Osteoblast (primary cell): ENCODE measurements at regions not wholly inside any gene's neighbourhood (a gene's known extent, or its start where the extent isn't known, plus 50 kb on each side); places are given as distances from the start of the nearest gene placed in this dataset.

Experiments
- DNase-seq: peaks from one replicate; pipeline ENCODE4 v3.0.0; 2011; ENCODE audit warnings: low spot score, mixed read lengths; ENCODE audit not compliant: insufficient read length; ENCODE audit errors: missing footprints
- H2AFZ ChIP-seq: 2 replicates; pipeline ENCODE4 v1.6.0; 2011; ENCODE audit warnings: mild to moderate bottlenecking, low read length
- H3K27ac ChIP-seq: 2 replicates; pipeline ENCODE4 v1.5.1; 2011; ENCODE audit warnings: mild to moderate bottlenecking, low read depth, low read length, moderate library complexity
- H3K27me3 ChIP-seq: 2 replicates; pipeline ENCODE4 v1.6.0; 2012; ENCODE audit warnings: mild to moderate bottlenecking, control low read depth, inconsistent platforms, low read length, moderate library complexity; ENCODE audit not compliant: insufficient read depth
- H3K36me3 ChIP-seq: 2 replicates; pipeline ENCODE4 v1.5.1; 2011; ENCODE audit warnings: mild to moderate bottlenecking, low read length, control low read depth, moderate library complexity; ENCODE audit not compliant: insufficient read depth
- H3K4me1 ChIP-seq: 2 replicates; pipeline ENCODE4 v1.5.1; 2011; ENCODE audit warnings: mild to moderate bottlenecking, low read length, control low read depth, moderate library complexity; ENCODE audit not compliant: insufficient read depth
- H3K4me2 ChIP-seq: 2 replicates; pipeline ENCODE4 v1.6.0; 2011; ENCODE audit warnings: mild to moderate bottlenecking, low read length; ENCODE audit not compliant: insufficient read depth
- H3K4me3 ChIP-seq: fragments of 200-600 bp; sonication (generic); 3 replicates; pipeline ENCODE4 v1.5.1; 2012; ENCODE audit warnings: mild to moderate bottlenecking, low read length, inconsistent platforms; ENCODE audit not compliant: insufficient read depth
- H3K79me2 ChIP-seq: 2 replicates; pipeline ENCODE4 v1.6.0; 2012; ENCODE audit warnings: mild to moderate bottlenecking, low read length, control low read depth, inconsistent platforms; ENCODE audit not compliant: insufficient read depth
- H3K9me3 ChIP-seq: 2 replicates; pipeline ENCODE4 v1.5.1; 2011; ENCODE audit warnings: low read depth, low read length, control low read depth
- H4K20me1 ChIP-seq: 2 replicates; pipeline ENCODE4 v1.6.0; 2012; ENCODE audit warnings: mild to moderate bottlenecking, low read length, control low read depth; ENCODE audit not compliant: insufficient read depth
- TF ChIP-seq, protein P1 (sequence below): IDR thresholded peaks from 2 replicates; pipeline ENCODE4 v1.5.1; 2011; ENCODE audit warnings: mild to moderate bottlenecking, low read depth, low read length, moderate library complexity; ENCODE audit errors: extremely low read depth

DNA sequence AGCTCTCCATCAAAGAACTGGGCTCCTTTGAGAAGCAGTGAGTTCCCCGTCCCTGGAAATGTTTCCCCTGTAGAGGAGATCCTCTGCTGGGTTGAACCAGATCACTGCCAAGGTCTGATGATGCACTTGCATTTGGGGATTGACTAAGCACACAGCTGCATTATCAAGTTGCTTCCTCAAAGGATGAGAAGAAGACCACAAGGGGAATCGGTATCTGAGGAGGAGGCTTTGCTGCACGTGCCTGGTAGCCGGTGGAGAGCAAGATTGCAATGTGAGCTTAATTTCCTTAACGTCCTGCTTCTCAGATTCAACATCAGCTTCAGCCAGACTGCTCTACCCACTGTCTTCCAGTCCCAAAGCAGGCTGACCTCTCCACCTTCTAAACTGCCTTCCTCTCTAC lies 128.8 kb upstream of the STMND1 start:
- Histone ChIP-seq H3K4me1 (peaks cover 5% of the 10 kb centered on the region), H3K79me2 (no peaks in the 10 kb centered on the region), H3K4me3 (no peak overlapping the region), H3K4me2 (no peak overlapping the region), H3K27ac (no peak overlapping the region), H4K20me1 (no peaks in the 10 kb centered on the region), H3K27me3 (peaks cover 20% of the 10 kb centered on the region), H2AFZ (no peak overlapping the region), H3K9me3 (no peaks in the 10 kb centered on the region), H3K36me3 (no peaks in the 10 kb centered on the region)
- no peak for DNase-seq
- TF ChIP-seq, protein P1, sequence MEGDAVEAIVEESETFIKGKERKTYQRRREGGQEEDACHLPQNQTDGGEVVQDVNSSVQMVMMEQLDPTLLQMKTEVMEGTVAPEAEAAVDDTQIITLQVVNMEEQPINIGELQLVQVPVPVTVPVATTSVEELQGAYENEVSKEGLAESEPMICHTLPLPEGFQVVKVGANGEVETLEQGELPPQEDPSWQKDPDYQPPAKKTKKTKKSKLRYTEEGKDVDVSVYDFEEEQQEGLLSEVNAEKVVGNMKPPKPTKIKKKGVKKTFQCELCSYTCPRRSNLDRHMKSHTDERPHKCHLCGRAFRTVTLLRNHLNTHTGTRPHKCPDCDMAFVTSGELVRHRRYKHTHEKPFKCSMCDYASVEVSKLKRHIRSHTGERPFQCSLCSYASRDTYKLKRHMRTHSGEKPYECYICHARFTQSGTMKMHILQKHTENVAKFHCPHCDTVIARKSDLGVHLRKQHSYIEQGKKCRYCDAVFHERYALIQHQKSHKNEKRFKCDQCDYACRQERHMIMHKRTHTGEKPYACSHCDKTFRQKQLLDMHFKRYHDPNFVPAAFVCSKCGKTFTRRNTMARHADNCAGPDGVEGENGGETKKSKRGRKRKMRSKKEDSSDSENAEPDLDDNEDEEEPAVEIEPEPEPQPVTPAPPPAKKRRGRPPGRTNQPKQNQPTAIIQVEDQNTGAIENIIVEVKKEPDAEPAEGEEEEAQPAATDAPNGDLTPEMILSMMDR, result no peak

DNA sequence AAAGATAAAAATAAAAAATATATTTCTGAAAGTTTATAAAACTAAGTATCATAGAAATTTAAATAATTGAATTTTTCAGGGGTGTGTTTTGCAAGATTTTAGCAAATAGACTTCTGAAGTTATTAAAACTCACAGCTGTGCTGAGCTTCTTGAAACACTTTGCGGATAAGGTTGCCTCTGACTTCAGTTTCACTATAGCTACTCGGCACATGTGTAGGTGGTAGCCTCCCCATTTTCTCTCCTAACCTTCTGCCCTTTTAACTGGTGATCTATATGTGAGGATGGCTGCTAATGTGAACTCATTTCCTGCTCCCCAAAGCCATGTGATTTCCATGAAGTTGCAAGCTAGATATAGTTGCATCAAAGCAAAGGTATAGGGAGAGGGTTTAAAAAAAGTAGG lies 129.3 kb upstream of the STMND1 start:
- TF ChIP-seq, protein P1, result no peak
- H4K20me1 ChIP-seq, result no peaks in the 10 kb centered on the region
- peaks cover 6% of the 10 kb centered on the region for H3K4me1 ChIP-seq
- DNase-seq, result no peak
- H3K4me2 ChIP-seq, result no peak overlapping the region
- H3K79me2 ChIP-seq, result no peaks in the 10 kb centered on the region
- no peaks in the 10 kb centered on the region for H3K9me3 ChIP-seq
- H2AFZ ChIP-seq, result no peak overlapping the region
- peaks cover 16% of the 10 kb centered on the region for H3K27me3 ChIP-seq
- H3K36me3 ChIP-seq, result no peaks in the 10 kb centered on the region
- no peak overlapping the region for H3K4me3 ChIP-seq
- no peak overlapping the region for H3K27ac ChIP-seq

DNA sequence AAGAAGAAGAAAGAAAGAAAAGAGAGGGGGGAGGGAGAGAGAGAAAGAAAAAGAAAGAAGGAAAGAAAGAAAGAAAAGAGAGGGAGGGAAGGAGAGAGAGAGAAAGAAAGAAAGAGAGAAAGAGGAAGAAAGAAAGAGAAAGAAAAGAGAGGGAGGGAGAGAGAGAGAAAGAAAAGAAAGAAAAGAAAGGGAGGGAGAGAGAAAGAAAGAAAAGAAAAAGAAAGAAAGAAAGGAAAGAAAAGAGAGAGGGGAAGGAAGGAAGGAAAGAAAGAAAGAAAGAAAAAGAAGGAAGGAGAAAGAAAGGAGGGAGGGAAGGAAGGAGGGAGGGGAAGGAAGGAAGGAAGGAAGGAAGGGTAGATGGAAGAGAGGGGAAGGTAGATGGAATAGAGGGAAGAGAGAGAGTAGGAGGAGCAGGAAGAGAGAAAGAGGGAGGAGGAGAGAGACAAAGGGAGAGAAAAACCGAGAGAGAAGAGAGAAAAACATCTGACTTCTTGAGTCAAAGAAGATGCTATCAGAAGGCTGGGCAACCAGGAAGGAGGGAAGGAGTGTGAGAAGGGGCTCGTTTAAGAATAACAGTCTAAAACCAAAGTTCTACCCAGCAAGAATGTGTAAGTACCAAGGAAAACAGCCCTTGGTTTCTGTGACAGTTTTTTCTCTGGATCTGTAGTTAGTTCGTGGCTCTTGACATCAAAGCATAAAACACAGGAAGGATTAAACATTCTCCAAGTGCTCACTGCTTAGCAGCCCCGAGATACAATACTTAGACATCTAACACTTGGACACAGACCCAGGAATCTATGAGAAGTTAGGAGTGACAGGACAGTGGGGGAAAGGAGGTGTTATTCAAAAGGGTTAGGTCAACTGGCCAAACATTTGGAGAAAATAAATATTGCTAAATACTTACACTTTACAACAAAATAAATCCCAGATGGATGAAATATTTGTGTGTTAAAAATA lies 131.9 kb upstream of the STMND1 start:
- no peaks in the 10 kb centered on the region for H3K36me3 ChIP-seq
- DNase-seq, result no peak
- H4K20me1 ChIP-seq, result no peaks in the 10 kb centered on the region
- H2AFZ ChIP-seq, result peak overlapping the region; percentile 71
- H3K4me2 ChIP-seq, result peak overlapping the region; percentile 34
- no peak overlapping the region for H3K4me3 ChIP-seq
- TF ChIP-seq, protein P1, result no peak
- no peak overlapping the region for H3K27ac ChIP-seq
- no peaks in the 10 kb centered on the region for H3K79me2 ChIP-seq
- peaks cover 19% of the 10 kb centered on the region for H3K4me1 ChIP-seq
- H3K9me3 ChIP-seq, result no peaks in the 10 kb centered on the region
- peaks cover 7% of the 10 kb centered on the region for H3K27me3 ChIP-seq

DNA sequence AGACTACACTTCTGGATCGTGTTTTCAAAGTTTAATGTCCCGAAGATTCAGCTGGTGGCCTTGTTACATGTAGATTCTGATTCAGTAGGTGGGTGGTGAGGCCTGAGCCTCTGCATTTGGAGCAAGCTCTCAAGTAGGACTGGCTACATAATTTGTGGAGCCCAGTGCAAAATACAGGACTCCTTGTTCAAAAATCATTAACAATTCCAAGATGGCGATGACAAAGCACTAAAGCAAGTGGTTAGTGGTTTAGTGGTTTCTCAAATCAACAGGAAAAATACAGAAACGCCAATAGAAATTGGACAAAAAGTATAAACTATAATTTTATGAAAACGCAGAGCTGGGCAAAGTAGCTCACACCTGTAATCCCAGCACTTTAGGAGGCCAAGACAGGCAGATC lies 133.7 kb upstream of the STMND1 start:
- TF ChIP-seq, protein P1, result no peak
- Histone ChIP-seq H3K79me2 (no peaks in the 10 kb centered on the region), H2AFZ (no peak overlapping the region), H3K36me3 (no peaks in the 10 kb centered on the region), H3K4me1 (peaks cover 25% of the 10 kb centered on the region), H3K27me3 (no peaks in the 10 kb centered on the region), H4K20me1 (no peaks in the 10 kb centered on the region), H3K4me2 (no peak overlapping the region), H3K27ac (no peak overlapping the region), H3K4me3 (no peak overlapping the region), H3K9me3 (no peaks in the 10 kb centered on the region)
- DNase-seq, result no peak
